ENCODE measurements at regions not wholly inside any gene's neighbourhood (a gene's known extent, or its start where the extent isn't known, plus 50 kb on each side); places are given as distances from the start of the nearest gene placed in this dataset.

- TF ChIP-seq ZFX (IDR thresholded peaks at IDR 0.05; ENCODE audit: borderline replicate concordance): no peak
- no peak for TF ChIP-seq CTCF (IDR thresholded peaks at IDR 0.05)
Measured at GRCh38 chr3:80806673-80807072, 954.8 kb downstream of the GBE1 start.

Measured in 22Rv1 (cell line).